HEK293T (cell line): ENCODE measurements at regions not wholly inside any gene's neighbourhood (a gene's known extent, or its start where the extent isn't known, plus 50 kb on each side); places are given as distances from the start of the nearest gene placed in this dataset.

Experiments
- ARNT ChIP-seq: fragments of 450-650 bp; IDR thresholded peaks from 2 replicates; pipeline ENCODE4 v1.6.1; 2017; ENCODE audit warnings: mild to moderate bottlenecking
- NFRKB ChIP-seq: fragments of 450-650 bp; IDR thresholded peaks from 2 replicates; pipeline ENCODE4 v1.6.1; 2016; ENCODE audit warnings: mild to moderate bottlenecking, moderate library complexity
- SP1 ChIP-seq: fragments of 450-650 bp; IDR thresholded peaks from 2 replicates; pipeline ENCODE4 v1.6.1; 2017

GRCh38 chr2:43076676-43077075 lies 149.7 kb downstream of the ZFP36L2 start:
- no peak for TF ChIP-seq ARNT
- TF ChIP-seq NFRKB = no peak
- no peak for TF ChIP-seq SP1
